ENCODE measurements at regions not wholly inside any gene's neighbourhood (a gene's known extent, or its start where the extent isn't known, plus 50 kb on each side); places are given as distances from the start of the nearest gene placed in this dataset.

GRCh38 chr13:68481130-68481529 lies 1251.0 kb upstream of the PCDH9 start:
- Histone ChIP-seq H3K4me1 (no peaks in the 10 kb centered on the region), H3K27me3 (no peaks in the 10 kb centered on the region), H3K27ac (no peak overlapping the region), H3K36me3 (no peaks in the 10 kb centered on the region), H3K4me3 (replicated peaks in 1 of 3) (no peak overlapping the region), H3K9me3 (no peaks in the 10 kb centered on the region)
- WGBS, 2 donors = 74 to 81% methylated on average over 2 of the region's 2 CpGs
- no peak for DNase-seq
- intact Hi-C loops (cut with DNase I) = no loop called here
- no peak for TF ChIP-seq CTCF (IDR thresholded peaks at IDR 0.05)
- TF ChIP-seq POLR2A (IDR thresholded peaks at IDR 0.05) = no peak

GRCh38 chr13:68473834-68474326 lies 1243.7 kb upstream of the PCDH9 start:
- TF ChIP-seq CTCF (IDR thresholded peaks at IDR 0.05) (no peak), POLR2A (IDR thresholded peaks at IDR 0.05) (no peak)
- no peaks in the 10 kb centered on the region for H3K27me3 ChIP-seq
- 77 to 80% methylated on average over 1 of the region's 1 CpG for WGBS, 2 donors
- H3K9me3 ChIP-seq = no peaks in the 10 kb centered on the region
- H3K4me1 ChIP-seq = no peaks in the 10 kb centered on the region
- H3K27ac ChIP-seq = no peak overlapping the region
- no peak overlapping the region for H3K4me3 ChIP-seq (replicated peaks in 1 of 3)
- H3K36me3 ChIP-seq = no peaks in the 10 kb centered on the region
- intact Hi-C loops (cut with DNase I) = no loop called here
- DNase-seq = no peak

GRCh38 chr13:68467160-68467559 lies 1237.0 kb upstream of the PCDH9 start:
- H3K36me3 ChIP-seq = no peaks in the 10 kb centered on the region
- intact Hi-C loops (cut with DNase I) = no loop called here
- no peaks in the 10 kb centered on the region for H3K27me3 ChIP-seq
- H3K27ac ChIP-seq = no peak overlapping the region
- no peak for TF ChIP-seq POLR2A (IDR thresholded peaks at IDR 0.05)
- TF ChIP-seq CTCF (IDR thresholded peaks at IDR 0.05) = no peak
- 70 to 73% methylated on average over 4 of the region's 4 CpGs for WGBS, 2 donors
- H3K4me3 ChIP-seq (replicated peaks in 1 of 3) = no peak overlapping the region
- no peaks in the 10 kb centered on the region for H3K4me1 ChIP-seq
- H3K9me3 ChIP-seq = no peaks in the 10 kb centered on the region
- DNase-seq = no peak

- intact Hi-C loops (cut with DNase I) = no loop called here
Observed at GRCh38 chr13:68440874-68441273, 1210.7 kb upstream of the PCDH9 start.

GRCh38 chr13:68439817-68440216 lies 1209.7 kb upstream of the PCDH9 start:
- Histone ChIP-seq H3K36me3 (no peaks in the 10 kb centered on the region), H3K9me3 (no peaks in the 10 kb centered on the region), H3K27me3 (no peaks in the 10 kb centered on the region), H3K4me1 (no peaks in the 10 kb centered on the region), H3K4me3 (replicated peaks in 1 of 3) (no peak overlapping the region), H3K27ac (no peak overlapping the region)
- WGBS, 2 donors = 53 to 66% methylated on average over 1 of the region's 1 CpG
- TF ChIP-seq POLR2A (IDR thresholded peaks at IDR 0.05) (no peak), CTCF (IDR thresholded peaks at IDR 0.05) (no peak)
- intact Hi-C loops (cut with DNase I) = no loop called here
- DNase-seq = no peak

More at GRCh38 chr13:68440874-68441273, 1210.7 kb upstream of the PCDH9 start:
- DNase-seq = no peak
- Histone ChIP-seq H3K9me3 (no peaks in the 10 kb centered on the region), H3K4me3 (replicated peaks in 1 of 3) (no peak overlapping the region), H3K4me1 (no peaks in the 10 kb centered on the region), H3K36me3 (no peaks in the 10 kb centered on the region), H3K27ac (no peak overlapping the region), H3K27me3 (no peaks in the 10 kb centered on the region)
- TF ChIP-seq CTCF (IDR thresholded peaks at IDR 0.05) (no peak), POLR2A (IDR thresholded peaks at IDR 0.05) (no peak)
